ENCODE measurements at regions not wholly inside any gene's neighbourhood (a gene's known extent, or its start where the extent isn't known, plus 50 kb on each side); places are given as distances from the start of the nearest gene placed in this dataset.
"Not testable (repeated sequence)": the region's sequence is repeated elsewhere in the genome, so short reads cannot be mapped to it uniquely, and the experiment has no call there.

GRCh38 chr2:225889452-225889851 lies 489.9 kb downstream of the NYAP2 start:
- peak; percentile 21 for DNase-seq (ENCODE audit: low read depth, low spot score)

- no peak for DNase-seq (ENCODE audit: low read depth, low spot score)
Observed at GRCh38 chr2:225867071-225867470, 467.6 kb downstream of the NYAP2 start.

- DNase-seq (ENCODE audit: low read depth, low spot score): no peak
Observed at GRCh38 chr2:225865468-225865867, 466.0 kb downstream of the NYAP2 start.

- no peak for DNase-seq (ENCODE audit: low read depth, low spot score)
Observed at GRCh38 chr2:225864394-225864793, 464.9 kb downstream of the NYAP2 start.

GRCh38 chr2:225842939-225843338 lies 443.4 kb downstream of the NYAP2 start:
- DNase-seq (ENCODE audit: low read depth, low spot score): no peak

- peak; percentile 32 for DNase-seq (ENCODE audit: low read depth, low spot score)
Observed at GRCh38 chr2:225841314-225841713, 441.8 kb downstream of the NYAP2 start.

- DNase-seq (ENCODE audit: low read depth, low spot score): no peak
Observed at GRCh38 chr2:225837328-225837727, 437.8 kb downstream of the NYAP2 start.

GRCh38 chr2:225824748-225825449 lies 425.4 kb downstream of the NYAP2 start:
- no peak for DNase-seq (ENCODE audit: low read depth, low spot score)

- no peak for DNase-seq (ENCODE audit: low read depth, low spot score)
Observed at GRCh38 chr2:225821351-225821750, 421.8 kb downstream of the NYAP2 start.

GRCh38 chr2:225820826-225821225 lies 421.3 kb downstream of the NYAP2 start:
- no peak for DNase-seq (ENCODE audit: low read depth, low spot score)

- no peak for DNase-seq (ENCODE audit: low read depth, low spot score)
Observed at GRCh38 chr2:225814554-225814953, 415.0 kb downstream of the NYAP2 start.

GRCh38 chr2:225806105-225806504 lies 406.6 kb downstream of the NYAP2 start:
- no peak for DNase-seq (ENCODE audit: low read depth, low spot score)

- not testable (repeated sequence) for DNase-seq (ENCODE audit: low read depth, low spot score)
Observed at GRCh38 chr2:225802076-225802475, 402.6 kb downstream of the NYAP2 start.

- DNase-seq (ENCODE audit: low read depth, low spot score): no peak
Observed at GRCh38 chr2:225797394-225797793, 397.9 kb downstream of the NYAP2 start.

GRCh38 chr2:225794652-225795400 lies 395.3 kb downstream of the NYAP2 start:
- no peak for DNase-seq (ENCODE audit: low read depth, low spot score)

GRCh38 chr2:225793736-225794550 lies 394.4 kb downstream of the NYAP2 start:
- DNase-seq (ENCODE audit: low read depth, low spot score): no peak

- no peak for DNase-seq (ENCODE audit: low read depth, low spot score)
Observed at GRCh38 chr2:225788571-225789094, 389.1 kb downstream of the NYAP2 start.

- DNase-seq (ENCODE audit: low read depth, low spot score): no peak
Observed at GRCh38 chr2:225787497-225787896, 388.0 kb downstream of the NYAP2 start.

- no peak for DNase-seq (ENCODE audit: low read depth, low spot score)
Observed at GRCh38 chr2:225781991-225782390, 382.5 kb downstream of the NYAP2 start.

GRCh38 chr2:225781145-225781544 lies 381.6 kb downstream of the NYAP2 start:
- no peak for DNase-seq (ENCODE audit: low read depth, low spot score)

- peak; percentile 4 for DNase-seq (ENCODE audit: low read depth, low spot score)
Observed at GRCh38 chr2:225779829-225780228, 380.3 kb downstream of the NYAP2 start.

GRCh38 chr2:225773148-225773547 lies 373.6 kb downstream of the NYAP2 start:
- DNase-seq (ENCODE audit: low read depth, low spot score): no peak

Data from brain pericyte (primary cell).